ENCODE measurements at regions not wholly inside any gene's neighbourhood (a gene's known extent, or its start where the extent isn't known, plus 50 kb on each side); places are given as distances from the start of the nearest gene placed in this dataset.
"Not testable (repeated sequence)": the region's sequence is repeated elsewhere in the genome, so short reads cannot be mapped to it uniquely, and the experiment has no call there.

DNA sequence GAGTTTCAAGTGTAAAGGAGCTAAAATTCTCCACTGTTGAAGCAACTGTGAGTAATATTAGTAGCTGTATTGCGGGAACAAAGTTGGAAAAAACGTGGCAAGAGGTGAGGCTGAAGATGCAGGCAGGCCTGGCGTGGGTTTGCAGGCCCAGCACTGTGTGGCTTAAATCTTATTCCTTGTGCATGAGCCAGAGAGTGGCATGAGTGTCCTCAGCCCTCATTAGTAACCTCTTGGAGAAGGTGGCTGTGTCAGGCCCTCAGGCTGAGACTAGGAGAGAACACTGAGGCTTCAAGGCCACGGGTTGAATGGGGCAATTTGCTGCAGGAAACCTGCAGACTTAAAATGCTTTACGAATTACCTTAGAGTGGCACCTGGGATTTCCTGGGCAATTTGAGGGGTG, 372.7 kb upstream of the CITED2 start:
- DNase-seq (ENCODE audit: low read depth in 4 of 4, low spot score in 3 of 4) = no peak

GRCh38 chr6:139744891-139745290, 370.4 kb upstream of the CITED2 start:
- DNase-seq (ENCODE audit: low read depth in 4 of 4, low spot score in 3 of 4) = no peak

- no peak for DNase-seq (ENCODE audit: low read depth in 4 of 4, low spot score in 3 of 4)
These were observed 369.4 kb upstream of the CITED2 start for GRCh38 chr6:139743664-139744437.

DNA sequence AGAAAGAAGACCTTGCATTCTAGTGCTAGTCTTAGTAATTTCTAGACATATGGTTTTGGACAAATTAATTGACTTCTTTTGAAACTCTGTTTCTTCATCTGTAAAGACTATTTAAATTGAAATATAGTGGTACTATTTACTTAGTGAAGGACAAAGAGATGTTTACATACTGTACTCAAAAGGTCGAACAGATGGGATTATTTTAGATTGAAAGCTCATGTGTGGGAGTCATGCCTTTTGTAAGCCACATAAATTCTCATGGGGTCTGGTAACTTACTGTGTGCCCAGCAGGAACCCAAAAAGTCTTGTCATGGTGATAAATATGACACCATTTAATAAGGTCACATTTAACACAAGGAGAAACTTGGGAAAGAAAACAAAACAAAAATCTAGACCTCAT, 368.2 kb upstream of the CITED2 start:
- no peak for DNase-seq (ENCODE audit: low read depth in 4 of 4, low spot score in 3 of 4)

GRCh38 chr6:139738801-139739455, 364.5 kb upstream of the CITED2 start:
- no peak for DNase-seq (ENCODE audit: low read depth in 4 of 4, low spot score in 3 of 4)

- no peak for DNase-seq (ENCODE audit: low read depth in 4 of 4, low spot score in 3 of 4)
These were observed 362.0 kb upstream of the CITED2 start for GRCh38 chr6:139736325-139736906.

GRCh38 chr6:139732451-139732850, 358.0 kb upstream of the CITED2 start:
- DNase-seq (ENCODE audit: low read depth in 4 of 4, low spot score in 3 of 4) = no peak

DNA sequence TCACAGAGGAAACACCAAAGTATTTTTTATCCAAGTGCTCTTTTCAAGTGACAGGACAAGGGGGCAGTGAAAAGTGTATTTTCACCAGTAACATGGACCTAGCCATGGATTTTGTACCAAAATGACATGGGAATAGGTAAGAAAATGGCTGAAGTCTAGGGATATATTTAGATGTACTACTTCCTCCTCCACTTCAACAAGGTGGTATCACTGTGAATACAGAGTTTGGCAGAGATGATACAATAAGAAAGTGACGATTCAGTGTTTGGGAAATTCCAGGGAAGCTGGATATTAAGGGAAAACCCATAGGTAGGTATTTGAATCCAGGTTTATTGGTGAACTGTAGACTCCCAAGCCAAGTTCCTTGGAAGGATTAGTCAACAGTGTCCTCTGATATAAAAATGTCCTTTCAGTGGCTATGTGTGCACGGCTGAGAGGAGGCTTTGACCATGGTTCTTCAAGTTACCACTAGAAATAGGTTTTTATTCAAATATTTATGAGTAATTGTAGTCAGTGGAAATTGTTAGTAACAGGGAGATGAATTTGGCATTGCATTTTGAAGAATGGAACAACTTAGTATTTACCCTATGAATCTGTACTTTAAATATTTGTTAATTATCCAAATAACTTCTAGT, 356.0 kb upstream of the CITED2 start:
- no peak for DNase-seq (ENCODE audit: low read depth in 4 of 4, low spot score in 3 of 4)

DNA sequence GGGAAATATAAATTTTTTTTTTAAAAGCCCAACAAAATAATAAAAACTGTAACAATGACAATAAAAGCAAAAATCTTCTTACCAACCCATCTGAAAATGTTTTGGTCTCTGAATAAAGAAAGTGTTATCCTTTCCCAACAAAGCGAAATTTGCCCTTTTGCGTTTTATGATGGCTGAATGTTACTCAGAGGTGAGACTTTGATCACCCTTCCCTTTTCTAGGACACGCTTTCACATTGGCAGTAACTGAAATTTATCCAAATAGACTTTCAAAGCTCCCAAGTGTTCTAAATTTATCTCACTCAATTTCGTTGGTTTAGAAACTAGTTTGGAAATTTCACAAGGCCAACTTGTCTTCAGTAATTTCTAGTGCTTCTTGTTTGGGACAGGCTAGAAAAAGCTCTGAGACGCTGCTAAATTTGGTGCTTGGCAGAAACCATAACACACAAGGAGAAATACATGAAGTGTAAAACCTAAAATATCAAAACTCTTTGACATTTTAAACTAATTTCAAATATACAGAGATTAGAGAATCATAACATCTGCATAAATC, 354.5 kb upstream of the CITED2 start:
- no peak for DNase-seq (ENCODE audit: low read depth in 4 of 4, low spot score in 3 of 4)

DNA sequence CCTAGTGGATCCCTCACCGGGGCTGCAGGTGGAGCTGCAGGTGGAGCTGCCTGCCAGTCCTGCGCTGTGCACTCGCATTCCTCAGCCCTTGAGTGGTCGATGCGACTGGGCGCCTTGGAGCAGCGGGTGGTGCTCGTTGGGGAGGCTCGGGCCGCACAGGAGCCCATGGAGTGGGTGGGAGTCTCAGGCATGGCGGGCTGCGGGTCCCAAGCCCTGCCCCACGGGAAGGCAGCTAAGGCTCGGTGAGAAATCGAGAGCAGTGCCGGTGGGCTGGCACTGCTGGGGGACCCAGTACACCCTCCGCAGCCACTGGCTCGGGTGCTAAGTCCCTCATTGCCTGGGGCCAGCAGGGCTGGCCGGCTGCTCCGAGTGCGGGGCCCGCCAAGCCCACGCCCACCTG, 351.8 kb upstream of the CITED2 start:
- DNase-seq (ENCODE audit: low read depth in 4 of 4, low spot score in 3 of 4) = not testable (repeated sequence)

DNA sequence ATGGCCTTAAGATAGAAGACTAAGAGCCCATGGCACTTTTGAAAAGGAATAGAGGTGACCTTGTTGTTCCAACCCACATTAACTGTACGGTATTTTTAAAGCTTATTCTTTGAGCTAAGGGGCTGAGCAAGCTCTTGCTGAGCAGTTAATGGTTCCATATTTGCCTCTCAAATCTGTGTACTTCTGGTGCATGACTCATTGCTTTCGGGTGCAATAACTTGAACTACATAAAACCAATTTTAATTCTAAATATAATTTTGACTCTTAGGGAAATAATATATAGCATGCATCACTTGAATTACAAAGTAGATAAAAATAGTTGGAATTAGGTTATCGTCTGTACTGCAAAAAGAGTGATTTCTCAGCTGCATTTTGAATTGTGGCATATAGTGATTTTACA, 348.1 kb upstream of the CITED2 start:
- no peak for DNase-seq (ENCODE audit: low read depth in 4 of 4, low spot score in 3 of 4)

DNA sequence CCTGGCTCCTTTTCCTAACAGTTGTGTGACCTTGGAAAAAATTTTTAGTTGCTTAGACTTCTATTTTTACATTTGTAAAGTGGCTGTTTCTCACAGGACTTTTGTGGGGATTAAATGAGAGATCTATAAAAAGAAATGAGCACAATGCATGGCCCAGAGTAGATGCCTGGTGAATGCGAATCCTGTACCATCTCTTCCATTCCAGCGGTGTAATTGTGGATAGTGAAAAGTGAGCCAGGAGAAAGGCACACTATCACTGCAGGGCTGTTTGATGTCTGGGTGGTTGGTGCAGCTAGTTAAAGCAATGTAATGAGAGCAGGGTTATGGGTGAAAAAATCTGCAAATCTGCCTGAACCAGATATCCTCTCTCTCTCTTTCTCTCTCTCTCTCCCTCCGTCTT, 347.5 kb upstream of the CITED2 start:
- DNase-seq (ENCODE audit: low read depth in 4 of 4, low spot score in 3 of 4) = no peak

GRCh38 chr6:139713900-139714506, 339.6 kb upstream of the CITED2 start:
- DNase-seq (ENCODE audit: low read depth in 4 of 4, low spot score in 3 of 4) = no peak

DNA sequence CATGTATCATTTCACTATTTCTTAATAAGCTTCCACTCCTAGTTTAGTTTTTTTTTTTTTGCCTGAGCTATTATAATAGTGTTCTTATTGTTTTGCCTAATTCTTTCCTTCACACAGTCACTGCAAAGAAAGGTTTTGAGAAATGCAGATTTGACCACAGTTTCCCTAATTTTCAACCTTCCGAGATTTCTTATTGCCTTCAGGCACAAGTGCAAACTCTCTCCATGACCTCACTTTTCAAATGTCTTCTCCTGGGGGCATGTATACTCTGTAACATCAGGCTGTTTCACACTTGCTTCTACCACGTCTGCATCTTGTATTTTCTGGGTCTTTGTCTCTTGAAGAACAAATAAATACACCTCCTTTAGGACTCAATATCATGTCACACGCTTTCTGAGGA, 339.0 kb upstream of the CITED2 start:
- no peak for DNase-seq (ENCODE audit: low read depth in 4 of 4, low spot score in 3 of 4)

- no peak for DNase-seq (ENCODE audit: low read depth in 4 of 4, low spot score in 3 of 4)
These were observed 338.4 kb upstream of the CITED2 start for GRCh38 chr6:139712830-139713229.

GRCh38 chr6:139711804-139712585, 337.5 kb upstream of the CITED2 start:
- no peak for DNase-seq (ENCODE audit: low read depth in 4 of 4, low spot score in 3 of 4)

DNA sequence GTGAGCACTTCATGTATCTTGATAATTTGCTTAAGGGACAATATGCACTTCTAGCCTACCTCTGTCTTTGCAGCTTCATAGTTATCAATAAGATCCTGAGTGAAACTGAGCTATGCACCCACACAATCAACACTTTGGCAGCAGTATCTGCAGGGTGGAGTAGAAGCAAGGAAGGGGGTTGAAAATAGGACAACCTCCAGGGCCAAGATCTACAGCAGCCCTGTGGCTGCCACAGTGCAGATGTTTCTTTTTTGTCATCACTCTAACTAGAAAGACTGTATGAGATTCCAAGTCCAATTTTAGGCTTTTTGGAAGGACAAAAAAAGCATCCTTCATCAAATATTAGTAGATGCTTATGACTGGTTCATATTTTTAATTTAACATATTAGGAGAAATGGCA, 336.1 kb upstream of the CITED2 start:
- no peak for DNase-seq (ENCODE audit: low read depth in 4 of 4, low spot score in 3 of 4)

DNA sequence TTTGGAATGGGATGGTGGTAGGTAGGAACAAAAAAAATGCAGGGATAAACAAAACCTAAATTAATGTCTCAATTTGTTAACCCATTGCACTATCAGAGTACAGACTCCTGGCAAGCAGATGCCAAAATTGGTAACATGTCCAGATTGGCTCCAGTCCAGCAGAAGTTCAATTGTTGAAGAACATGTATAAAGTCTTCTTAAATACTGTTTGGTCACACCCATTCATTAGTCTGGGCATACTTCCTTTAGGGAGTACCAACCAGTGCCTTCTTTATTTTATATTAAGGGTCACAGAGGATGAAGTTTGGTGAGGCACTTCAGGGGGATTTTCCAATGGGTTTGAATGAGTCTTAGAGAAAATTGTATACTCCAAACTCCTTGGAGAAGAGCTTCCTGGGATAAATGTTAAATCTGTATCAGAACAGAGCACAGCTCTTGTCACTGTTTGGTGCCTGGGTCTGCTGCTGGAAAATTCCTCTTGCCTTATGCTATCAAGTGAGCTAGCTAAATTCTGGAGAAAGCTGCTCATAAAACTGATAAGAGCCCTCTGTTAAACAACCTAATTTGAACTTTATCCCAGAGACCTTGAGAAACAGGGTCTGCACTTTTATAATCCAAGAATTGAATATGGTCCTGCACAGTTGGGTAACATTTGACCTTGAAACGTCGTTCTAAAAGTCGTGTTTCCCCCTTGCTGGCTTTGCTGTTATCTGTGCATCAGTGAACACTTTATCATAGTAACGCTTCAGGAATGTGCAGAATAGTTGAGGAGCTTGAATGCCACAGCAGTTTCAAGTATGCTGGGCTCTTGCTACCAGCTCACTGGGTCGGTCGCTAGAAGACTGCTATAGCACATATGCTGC, 334.1 kb upstream of the CITED2 start:
- peak; percentile 37 to 67 (median 40) for DNase-seq (ENCODE audit: low read depth in 4 of 4, low spot score in 3 of 4)

GRCh38 chr6:139706912-139707311, 332.5 kb upstream of the CITED2 start:
- no peak for DNase-seq (ENCODE audit: low read depth in 4 of 4, low spot score in 3 of 4)
